DND-41 (cell line): ENCODE measurements at regions not wholly inside any gene's neighbourhood (a gene's known extent, or its start where the extent isn't known, plus 50 kb on each side); places are given as distances from the start of the nearest gene placed in this dataset.

ENCODE experiments used
- ATAC-seq: fragments of 200-7000 bp; cut with Tn5 transposase; 3 replicates; pipeline ENCODE4 v1.9.1; 2021; ENCODE audit warnings: low read depth; ENCODE audit not compliant: insufficient read depth
- DNase-seq: peaks from one replicate; pipeline ENCODE4 v3.0.0-alpha.2; 2020
- H2AFZ ChIP-seq: 2 replicates; pipeline ENCODE4 v1.6.0; 2012; ENCODE audit warnings: low read depth, low read length
- H3K27ac ChIP-seq: 2 replicates; pipeline ENCODE4 v1.5.1; 2012; ENCODE audit warnings: low read length, inconsistent platforms
- H3K27me3 ChIP-seq: fragments of 200-600 bp; sonication (generic); 2 replicates; pipeline ENCODE4 v1.6.0; 2012; ENCODE audit warnings: low read length, mild to moderate bottlenecking, inconsistent platforms; ENCODE audit not compliant: insufficient read depth, poor library complexity
- H3K36me3 ChIP-seq: 2 replicates; pipeline ENCODE4 v1.5.1; 2012; ENCODE audit warnings: low read length, inconsistent platforms; ENCODE audit not compliant: insufficient read depth
- H3K4me1 ChIP-seq: 2 replicates; pipeline ENCODE4 v1.5.1; 2012; ENCODE audit warnings: mild to moderate bottlenecking, low read length; ENCODE audit not compliant: insufficient read depth
- H3K4me2 ChIP-seq: 2 replicates; pipeline ENCODE4 v1.6.0; 2012; ENCODE audit warnings: mild to moderate bottlenecking, moderate library complexity, low read length, inconsistent platforms; ENCODE audit not compliant: insufficient read depth
- H3K4me3 ChIP-seq, 2 experiments: fragments of 200-600 bp in 1 of 2; shearing (Covaris generic) in 1 of 2; 2 replicates each; pipeline ENCODE4 v1.5.1; 2012 to 2016; ENCODE audit warnings: inconsistent platforms in 2 of 2, low read length in 2 of 2, mild to moderate bottlenecking in 2 of 2, low read depth in 1 of 2, moderate library complexity in 1 of 2
- H3K79me2 ChIP-seq: 2 replicates; pipeline ENCODE4 v1.6.0; 2012; ENCODE audit warnings: low read length, inconsistent platforms; ENCODE audit not compliant: insufficient read depth
- H3K9ac ChIP-seq: 2 replicates; pipeline ENCODE4 v1.6.0; 2012; ENCODE audit warnings: low read depth, mild to moderate bottlenecking, inconsistent platforms, low read length, moderate library complexity
- H3K9me3 ChIP-seq: 2 replicates; pipeline ENCODE4 v1.5.1; 2012; ENCODE audit warnings: low read length, moderate library complexity, mild to moderate bottlenecking, inconsistent platforms; ENCODE audit not compliant: insufficient read depth, severe bottlenecking
- H4K20me1 ChIP-seq: 2 replicates; pipeline ENCODE4 v1.6.0; 2012; ENCODE audit warnings: low read length; ENCODE audit not compliant: insufficient read depth
- CTCF ChIP-seq: IDR thresholded peaks from 2 replicates; pipeline ENCODE4 v1.5.1; 2012; ENCODE audit warnings: borderline replicate concordance, low read length, moderate library complexity, mild to moderate bottlenecking; ENCODE audit not compliant: poor library complexity, severe bottlenecking; ENCODE audit errors: extremely low read depth
- EZH2 ChIP-seq: IDR thresholded peaks from 3 replicates; pipeline ENCODE4 v1.6.1; 2012; ENCODE audit warnings: borderline replicate concordance, low read depth, mild to moderate bottlenecking, moderate library complexity, low read length, inconsistent platforms; ENCODE audit not compliant: severe bottlenecking

GRCh38 chr12:19972325-19973288 is 395.7 kb upstream of the PDE3A start:
- Histone ChIP-seq H3K79me2 (no peaks in the 10 kb centered on the region), H3K4me3 (no peak overlapping the region), H3K27me3 (peaks cover 3% of the 10 kb centered on the region), H3K4me2 (no peak overlapping the region), H3K9me3 (no peaks in the 10 kb centered on the region), H3K27ac (no peak overlapping the region), H3K4me1 (no peaks in the 10 kb centered on the region), H3K9ac (no peak overlapping the region), H2AFZ (no peak overlapping the region), H4K20me1 (no peaks in the 10 kb centered on the region), H3K36me3 (no peaks in the 10 kb centered on the region)
- TF ChIP-seq EZH2 (no peak), CTCF (no peak)
- ATAC-seq (no peak), DNase-seq (no peak)

GRCh38 chr12:19978193-19978592 is 390.1 kb upstream of the PDE3A start:
- H3K9ac ChIP-seq, result no peak overlapping the region
- TF ChIP-seq EZH2, result no peak
- TF ChIP-seq CTCF, result no peak
- no peak overlapping the region for H3K4me3 ChIP-seq
- no peak overlapping the region for H3K4me2 ChIP-seq
- H3K27ac ChIP-seq, result no peak overlapping the region
- H3K79me2 ChIP-seq, result no peaks in the 10 kb centered on the region
- H3K9me3 ChIP-seq, result no peaks in the 10 kb centered on the region
- no peaks in the 10 kb centered on the region for H3K36me3 ChIP-seq
- no peak for DNase-seq
- no peaks in the 10 kb centered on the region for H3K4me1 ChIP-seq
- H2AFZ ChIP-seq, result no peak overlapping the region
- ATAC-seq, result no peak
- H3K27me3 ChIP-seq, result peaks cover 3% of the 10 kb centered on the region
- H4K20me1 ChIP-seq, result no peaks in the 10 kb centered on the region

- Histone ChIP-seq H3K4me3 (no peak overlapping the region), H3K9ac (no peak overlapping the region), H3K9me3 (no peaks in the 10 kb centered on the region), H3K36me3 (no peaks in the 10 kb centered on the region), H3K79me2 (no peaks in the 10 kb centered on the region), H3K4me2 (no peak overlapping the region), H2AFZ (no peak overlapping the region), H3K4me1 (no peaks in the 10 kb centered on the region), H4K20me1 (no peaks in the 10 kb centered on the region), H3K27ac (no peak overlapping the region), H3K27me3 (peaks cover 3% of the 10 kb centered on the region)
- TF ChIP-seq CTCF (no peak), EZH2 (no peak)
- ATAC-seq, result no peak
- DNase-seq, result no peak
These were observed 388.8 kb upstream of the PDE3A start for GRCh38 chr12:19979584-19979983.
